K562 (cell line): ENCODE measurements at regions not wholly inside any gene's neighbourhood (a gene's known extent, or its start where the extent isn't known, plus 50 kb on each side); places are given as distances from the start of the nearest gene placed in this dataset.

ENCODE experiments used
- ATAC-seq: fragments of 200-7000 bp; cut with Tn5 transposase; 3 replicates; pipeline ENCODE4 v1.9.1; 2020; ENCODE audit warnings: moderate library complexity
- BruUV-seq: library from RNA; stranded (reverse); fragments of 400-500 nt; replicated peaks from 2 replicates; lab custom pipeline; 2021; lab: Mats Ljungman, UMichigan
- CTCF ChIA-PET: fragments of 300-600 bp; formaldehyde crosslinking; extraction: SDS; loops from one replicate; lab custom pipeline; 2021; ENCODE audit warnings: low intra/inter-chr PET ratio; lab: Yijun Ruan, JAX
- POLR2A ChIA-PET: fragments of 300-600, 350-650 bp; sonication (Branson Sonifier 250); formaldehyde crosslinking; extraction: SDS; loops from one replicate; lab custom pipeline; 2021; ENCODE audit warnings: antibody characterized with exemption, inconsistent platforms; lab: Yijun Ruan, JAX
- DNase-seq, 4 experiments: peaks; one replicate each; pipeline versions ENCODE4 v3.0.0 to v3.0.0-alpha.2; 2011 to 2018; ENCODE audit warnings: low spot score in 3 of 4, mixed read lengths in 3 of 4; ENCODE audit errors: extremely low read depth in 1 of 4
- FAIRE-seq: peaks from 2 replicates; lab custom pipeline; 2011; peaks lifted over from hg19 to GRCh38; lab: Jason Lieb, UNC
- H2AFZ ChIP-seq: 2 replicates; pipeline ENCODE4 v1.6.0; 2011; ENCODE audit warnings: low read depth, low read length, control low read depth, inconsistent platforms
- H3K27ac ChIP-seq: fragments of 200-600 bp; 3 replicates; pipeline ENCODE4 v1.8.0; 2011; ENCODE audit warnings: low read depth, mild to moderate bottlenecking, control low read depth, inconsistent platforms, low read length, moderate library complexity, mixed read lengths; ENCODE audit errors: extremely low read depth
- H3K27me3 ChIP-seq, 2 experiments: fragments of 300-600 bp in 1 of 2; 2 replicates in 1 of 2; 3 replicates in 1 of 2; pipeline versions ENCODE4 v1.6.0 to v1.8.0; 2011; ENCODE audit warnings: inconsistent platforms in 2 of 2, low read length in 2 of 2, mild to moderate bottlenecking in 1 of 2, mixed read lengths in 1 of 2, moderate library complexity in 1 of 2; ENCODE audit not compliant: control insufficient read depth in 2 of 2, insufficient read depth in 2 of 2
- H3K36me3 ChIP-seq: fragments of 300-600 bp; 3 replicates; pipeline ENCODE4 v1.8.0; 2011; ENCODE audit warnings: mild to moderate bottlenecking, low read length, inconsistent platforms; ENCODE audit not compliant: control insufficient read depth, insufficient read depth
- H3K4me1 ChIP-seq, 2 experiments: fragments of 200-600 bp in 1 of 2; replicated peaks in 1 of 2; 2 replicates in 1 of 2; 3 replicates in 1 of 2; pipeline versions ENCODE4 v1.5.1 to v1.8.0; 2011; ENCODE audit warnings: inconsistent platforms in 2 of 2, low read length in 2 of 2, mild to moderate bottlenecking in 1 of 2, mixed read lengths in 1 of 2, moderate library complexity in 1 of 2; ENCODE audit not compliant: control insufficient read depth in 2 of 2, insufficient read depth in 2 of 2
- H3K4me2 ChIP-seq: 2 replicates; pipeline ENCODE4 v1.6.1; 2011; ENCODE audit warnings: low read length, control low read depth, inconsistent platforms, mixed read lengths; ENCODE audit not compliant: insufficient read depth
- H3K4me3 ChIP-seq: fragments of 200-600 bp; sonication (generic), shearing (Covaris generic); 2 replicates; pipeline ENCODE4 v1.5.1; 2016; ENCODE audit warnings: control low read depth, inconsistent platforms
- H3K79me2 ChIP-seq: fragments of 200-600 bp; 3 replicates; pipeline ENCODE4 v1.8.0; 2011; ENCODE audit warnings: low read length, inconsistent platforms; ENCODE audit not compliant: control insufficient read depth, insufficient read depth
- H3K9ac ChIP-seq, 2 experiments: 2 replicates each; pipeline versions ENCODE4 v1.6.0 to v1.6.1; 2011; ENCODE audit warnings: low read depth in 2 of 2, low read length in 2 of 2, control low read depth in 1 of 2, inconsistent platforms in 1 of 2, mild to moderate bottlenecking in 1 of 2, mixed read lengths in 1 of 2; ENCODE audit not compliant: insufficient read depth in 1 of 2
- H3K9me1 ChIP-seq: one replicate; pipeline ENCODE4 v1.6.0; 2011; ENCODE audit warnings: inconsistent platforms, mild to moderate bottlenecking, low read length, moderate library complexity; ENCODE audit not compliant: control insufficient read depth, insufficient read depth
- H3K9me3 ChIP-seq: replicated peaks from 2 replicates; pipeline ENCODE4 v1.5.1; 2011; ENCODE audit warnings: low read depth, low read length, inconsistent platforms; ENCODE audit not compliant: control insufficient read depth, insufficient read depth
- H4K20me1 ChIP-seq: replicated peaks from 2 replicates; pipeline ENCODE4 v1.6.1; 2011; ENCODE audit warnings: low read length, inconsistent platforms, mixed read lengths; ENCODE audit not compliant: control insufficient read depth, insufficient read depth
- POLR2AphosphoS5 ChIP-seq: IDR thresholded peaks from 2 replicates; pipeline ENCODE4 v1.6.1; 2011; ENCODE audit warnings: mild to moderate bottlenecking, low read depth, low read length, moderate library complexity; ENCODE audit not compliant: control insufficient read depth, insufficient read depth
- SIRT6 ChIP-seq: IDR thresholded peaks from one replicate; pipeline ENCODE4 v1.6.1; 2012; ENCODE audit warnings: low read depth, mild to moderate bottlenecking, control low read depth, inconsistent platforms, low read length, moderate library complexity
- TSC22D4 ChIP-seq: fragments of 450-650 bp; IDR thresholded peaks from 2 replicates; pipeline ENCODE4 v1.6.1; 2016; ENCODE audit warnings: missing genetic modification characterization, missing biosample characterization, control low read depth
- ZNF431 ChIP-seq: sonication (generic); formaldehyde crosslinking; IDR thresholded peaks from 2 replicates; pipeline ENCODE4 v1.8.0; 2022; ENCODE audit warnings: mild to moderate bottlenecking, missing genetic modification reagents
- WGBS: fragments of 100-300 bp; shearing (Covaris generic); methylation state at CpG from one replicate; pipeline ENCODE4 v1.1.6; 2016; ENCODE audit warnings: low coverage, mixed read lengths; ENCODE audit not compliant: insufficient coverage; ENCODE audit errors: missing lambda C conversion rate; 5-methylcytosine and 5-hydroxymethylcytosine counted together
- in situ Hi-C: fragments of 300-500 bp; cut with MboI; formaldehyde crosslinking; loops from 4 replicates; pipeline ENCODE4 v1.15.0; 2018; ENCODE audit warnings: inconsistent platforms, mixed read lengths
- intact Hi-C: fragments of 100-400 bp; cut with micrococcal nuclease; formaldehyde crosslinking; loops from 2 replicates; pipeline ENCODE4 v1.14.2; 2022
- TF ChIP-seq, protein P1 (sequence below): fragments of 250-450 bp; sonication (Bioruptor Pico); IDR thresholded peaks from 2 replicates; pipeline ENCODE4 v1.8.0; 2022; ENCODE audit warnings: inconsistent platforms, mild to moderate bottlenecking, moderate library complexity, borderline replicate concordance
- TF ChIP-seq, protein P2 (sequence below): fragments of 250-450 bp; sonication (Bioruptor Pico); IDR thresholded peaks from 2 replicates; pipeline ENCODE4 v1.5.0; 2021
- TF ChIP-seq, protein P3 (sequence below), 2 experiments: fragments of 450-650 bp in 1 of 2; sonication (generic) in 1 of 2; formaldehyde crosslinking; conservative IDR thresholded peaks; 2 replicates each; pipeline versions ENCODE4 v1.4.0 to v1.8.1; 2020 to 2022; ENCODE audit warnings: mild to moderate bottlenecking in 1 of 2, missing genetic modification reagents in 1 of 2

DNA sequence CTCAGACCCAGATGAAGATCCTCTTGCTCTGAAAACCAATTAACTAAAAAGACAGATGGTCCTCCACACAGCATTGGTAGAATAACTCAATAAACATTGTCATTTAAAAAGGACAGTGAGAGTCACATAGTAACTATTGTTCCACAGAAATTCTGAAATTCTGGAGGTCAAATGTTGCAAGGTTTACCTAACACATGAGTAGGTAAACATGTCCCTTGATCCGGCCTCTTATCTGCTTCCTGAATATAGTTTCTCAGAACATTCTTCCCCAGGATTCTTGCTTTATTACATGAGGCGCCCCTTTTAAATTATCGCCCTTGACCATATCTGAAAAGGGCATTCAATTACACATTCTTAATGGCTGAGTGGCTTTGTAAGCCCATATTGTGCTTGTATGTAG lies 270.7 kb downstream of the SEMA3D start:
- CTCF ChIA-PET: no interaction called here
- Histone ChIP-seq H3K27me3 (no peaks in the 10 kb centered on the region), H3K9ac (no peak overlapping the region), H2AFZ (peak overlapping the region; percentile 22), H3K4me1 (peaks cover 0 to 13% of the 10 kb centered on the region in 2 experiments; a peak in 3 of 5 replicates), H3K9me3 (no peaks in the 10 kb centered on the region), H3K27ac (no peak overlapping the region), H4K20me1 (no peaks in the 10 kb centered on the region), H3K79me2 (no peaks in the 10 kb centered on the region), H3K4me2 (no peak overlapping the region), H3K4me3 (no peak overlapping the region), H3K9me1 (no peaks in the 10 kb centered on the region), H3K36me3 (no peaks in the 10 kb centered on the region)
- TF ChIP-seq, protein P1, sequence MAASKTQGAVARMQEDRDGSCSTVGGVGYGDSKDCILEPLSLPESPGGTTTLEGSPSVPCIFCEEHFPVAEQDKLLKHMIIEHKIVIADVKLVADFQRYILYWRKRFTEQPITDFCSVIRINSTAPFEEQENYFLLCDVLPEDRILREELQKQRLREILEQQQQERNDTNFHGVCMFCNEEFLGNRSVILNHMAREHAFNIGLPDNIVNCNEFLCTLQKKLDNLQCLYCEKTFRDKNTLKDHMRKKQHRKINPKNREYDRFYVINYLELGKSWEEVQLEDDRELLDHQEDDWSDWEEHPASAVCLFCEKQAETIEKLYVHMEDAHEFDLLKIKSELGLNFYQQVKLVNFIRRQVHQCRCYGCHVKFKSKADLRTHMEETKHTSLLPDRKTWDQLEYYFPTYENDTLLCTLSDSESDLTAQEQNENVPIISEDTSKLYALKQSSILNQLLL (CRISPR knock-in tag): no peak
- TF ChIP-seq, protein P2, sequence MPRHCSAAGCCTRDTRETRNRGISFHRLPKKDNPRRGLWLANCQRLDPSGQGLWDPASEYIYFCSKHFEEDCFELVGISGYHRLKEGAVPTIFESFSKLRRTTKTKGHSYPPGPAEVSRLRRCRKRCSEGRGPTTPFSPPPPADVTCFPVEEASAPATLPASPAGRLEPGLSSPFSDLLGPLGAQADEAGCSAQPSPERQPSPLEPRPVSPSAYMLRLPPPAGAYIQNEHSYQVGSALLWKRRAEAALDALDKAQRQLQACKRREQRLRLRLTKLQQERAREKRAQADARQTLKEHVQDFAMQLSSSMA (CRISPR knock-in tag): no peak
- TF ChIP-seq TSC22D4 (tag) (no peak), SIRT6 (no peak), ZNF431 (no peak), POLR2AphosphoS5 (no peak)
- TF ChIP-seq, protein P3, sequence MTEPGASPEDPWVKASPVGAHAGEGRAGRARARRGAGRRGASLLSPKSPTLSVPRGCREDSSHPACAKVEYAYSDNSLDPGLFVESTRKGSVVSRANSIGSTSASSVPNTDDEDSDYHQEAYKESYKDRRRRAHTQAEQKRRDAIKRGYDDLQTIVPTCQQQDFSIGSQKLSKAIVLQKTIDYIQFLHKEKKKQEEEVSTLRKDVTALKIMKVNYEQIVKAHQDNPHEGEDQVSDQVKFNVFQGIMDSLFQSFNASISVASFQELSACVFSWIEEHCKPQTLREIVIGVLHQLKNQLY (CRISPR knock-in tag; conservative IDR thresholded peaks at IDR 0.05): no peak
- FAIRE-seq: no peak
- intact Hi-C loops: loop anchor here (10.0 kb wide), 1 partner anchor 421 kb away; no protein-coding TSS in a partner anchor
- DNase-seq: no peak
- BruUV-seq: no TSS peak
- WGBS: 18% methylated on average over 3 of the region's 3 CpGs
- no peak for ATAC-seq
- in situ Hi-C loops: no loop called here
- POLR2A ChIA-PET: interaction anchor here (0.8 kb wide), 1 partner anchor 35 kb away, joined by 4 read pairs; no protein-coding TSS in a partner anchor
